ENCODE measurements at regions not wholly inside any gene's neighbourhood (a gene's known extent, or its start where the extent isn't known, plus 50 kb on each side); places are given as distances from the start of the nearest gene placed in this dataset.

DNA sequence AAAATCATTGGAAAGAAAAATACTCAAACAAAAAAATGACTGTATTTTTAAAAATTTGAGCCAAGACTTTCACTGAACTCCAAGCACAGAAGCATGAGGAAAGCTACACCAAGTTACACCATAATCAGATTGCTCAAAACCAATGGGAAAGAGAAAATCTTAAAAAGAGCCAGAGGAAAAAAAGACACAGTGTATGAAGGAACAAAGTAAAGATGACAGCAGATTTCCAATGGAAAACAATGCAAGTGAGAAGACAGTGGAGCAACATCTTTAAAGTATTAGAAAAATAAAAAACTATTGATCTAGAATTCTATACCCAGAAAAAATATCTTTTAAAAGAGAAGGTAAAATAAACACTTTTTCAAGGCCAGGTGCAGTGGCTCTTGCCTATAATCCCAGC is 147.8 kb upstream of the ZBTB40 start:
- Histone ChIP-seq H3K4me3 (no peak overlapping the region), H3K4me2 (no peak overlapping the region), H3K79me2 (ENCODE audit: low read depth) (no peaks in the 10 kb centered on the region), H4K20me1 (ENCODE audit: insufficient read depth) (no peaks in the 10 kb centered on the region), H3K9me3 (ENCODE audit: insufficient read depth, low read depth) (peaks cover 4% of the 10 kb centered on the region; the same call in 1 of the 2 replicates), H3K27ac (no peak overlapping the region), H3F3A (ENCODE audit: insufficient read depth, low read depth) (no peaks in the 10 kb centered on the region; the same call in 1 of the 2 replicates), H3K36me3 (ENCODE audit: low read depth) (no peaks in the 10 kb centered on the region), H3K9me2 (ENCODE audit: insufficient read depth) (no peaks in the 10 kb centered on the region), H2AFZ (no peak overlapping the region), H3K4me1 (replicated peaks; ENCODE audit: insufficient read depth) (no peaks in the 10 kb centered on the region), H3K27me3 (ENCODE audit: insufficient read depth, low read depth) (no peaks in the 10 kb centered on the region)
- DNase-seq, result no peak
- no TSS peak for BruUV-seq (replicated peaks)
- TF ChIP-seq EZH2 (IDR thresholded peaks at IDR 0.05; ENCODE audit: low read depth), result no peak
- TF ChIP-seq, protein P1, sequence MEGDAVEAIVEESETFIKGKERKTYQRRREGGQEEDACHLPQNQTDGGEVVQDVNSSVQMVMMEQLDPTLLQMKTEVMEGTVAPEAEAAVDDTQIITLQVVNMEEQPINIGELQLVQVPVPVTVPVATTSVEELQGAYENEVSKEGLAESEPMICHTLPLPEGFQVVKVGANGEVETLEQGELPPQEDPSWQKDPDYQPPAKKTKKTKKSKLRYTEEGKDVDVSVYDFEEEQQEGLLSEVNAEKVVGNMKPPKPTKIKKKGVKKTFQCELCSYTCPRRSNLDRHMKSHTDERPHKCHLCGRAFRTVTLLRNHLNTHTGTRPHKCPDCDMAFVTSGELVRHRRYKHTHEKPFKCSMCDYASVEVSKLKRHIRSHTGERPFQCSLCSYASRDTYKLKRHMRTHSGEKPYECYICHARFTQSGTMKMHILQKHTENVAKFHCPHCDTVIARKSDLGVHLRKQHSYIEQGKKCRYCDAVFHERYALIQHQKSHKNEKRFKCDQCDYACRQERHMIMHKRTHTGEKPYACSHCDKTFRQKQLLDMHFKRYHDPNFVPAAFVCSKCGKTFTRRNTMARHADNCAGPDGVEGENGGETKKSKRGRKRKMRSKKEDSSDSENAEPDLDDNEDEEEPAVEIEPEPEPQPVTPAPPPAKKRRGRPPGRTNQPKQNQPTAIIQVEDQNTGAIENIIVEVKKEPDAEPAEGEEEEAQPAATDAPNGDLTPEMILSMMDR (conservative IDR thresholded peaks at IDR 0.05), result no peak
- ChIA-PET CTCF (no interaction called here), POLR2A (ENCODE audit: unreplicated experiment) (no interaction called here)
- intact Hi-C loops (cut with micrococcal nuclease; ENCODE audit: unreplicated experiment), result no loop called here

DNA sequence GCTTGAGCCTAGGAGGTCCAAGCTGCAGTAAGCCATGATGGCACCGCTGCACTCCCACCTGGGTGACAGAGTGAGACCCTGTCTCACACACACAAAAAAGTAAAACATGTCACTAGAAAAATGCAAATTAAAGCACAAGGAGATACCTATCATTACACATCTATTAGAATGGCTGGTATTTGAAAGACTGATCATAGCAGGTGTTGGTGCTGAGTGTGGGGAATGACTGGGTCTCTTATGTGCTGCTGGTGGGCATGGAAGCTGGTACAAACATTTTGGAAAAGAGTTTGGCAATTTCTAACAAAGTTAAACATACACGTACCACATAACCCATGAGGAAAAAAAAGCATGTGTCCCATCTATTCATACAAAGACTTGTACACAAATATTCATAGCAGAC is 142.1 kb upstream of the ZBTB40 start:
- H3F3A ChIP-seq (ENCODE audit: insufficient read depth, low read depth), result no peaks in the 10 kb centered on the region
- no peaks in the 10 kb centered on the region for H3K36me3 ChIP-seq (ENCODE audit: low read depth)
- H3K27me3 ChIP-seq (ENCODE audit: insufficient read depth, low read depth), result no peaks in the 10 kb centered on the region
- no peak for TF ChIP-seq EZH2 (IDR thresholded peaks at IDR 0.05; ENCODE audit: low read depth)
- TF ChIP-seq, protein P1 (conservative IDR thresholded peaks at IDR 0.05), result no peak
- H3K27ac ChIP-seq, result no peak overlapping the region
- POLR2A ChIA-PET (ENCODE audit: unreplicated experiment), result no interaction called here
- H3K79me2 ChIP-seq (ENCODE audit: low read depth), result no peaks in the 10 kb centered on the region
- no peak overlapping the region for H2AFZ ChIP-seq
- no peaks in the 10 kb centered on the region for H3K9me2 ChIP-seq (ENCODE audit: insufficient read depth)
- intact Hi-C loops (cut with micrococcal nuclease; ENCODE audit: unreplicated experiment), result no loop called here
- no peaks in the 10 kb centered on the region for H4K20me1 ChIP-seq (ENCODE audit: insufficient read depth)
- CTCF ChIA-PET, result no interaction called here
- no peak for DNase-seq
- no peak overlapping the region for H3K4me3 ChIP-seq
- H3K4me2 ChIP-seq, result no peak overlapping the region
- H3K4me1 ChIP-seq (replicated peaks; ENCODE audit: insufficient read depth), result no peaks in the 10 kb centered on the region
- no peaks in the 10 kb centered on the region for H3K9me3 ChIP-seq (ENCODE audit: insufficient read depth, low read depth)
- no TSS peak for BruUV-seq (replicated peaks)

DNA sequence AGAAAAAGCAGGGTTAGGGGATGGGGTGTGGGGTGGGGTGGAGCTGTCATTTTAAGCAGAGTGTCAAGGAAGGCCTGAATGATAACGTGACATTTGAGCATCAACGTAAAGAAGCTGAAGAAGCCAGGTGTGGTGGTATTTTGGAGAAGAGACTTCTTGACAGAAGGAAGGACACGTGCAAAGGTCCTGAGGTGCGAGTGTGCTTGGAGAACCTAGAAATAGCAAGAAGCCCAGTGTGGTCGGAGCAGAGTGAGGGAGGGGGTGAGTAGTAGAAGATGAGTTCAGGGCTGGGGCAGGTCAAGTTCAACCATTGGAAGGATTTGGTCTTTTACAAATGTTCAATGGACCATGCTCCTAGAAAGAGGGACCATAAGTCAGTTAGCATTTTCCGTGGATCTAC is 140.2 kb upstream of the ZBTB40 start:
- BruUV-seq (replicated peaks), result no TSS peak
- Histone ChIP-seq H3F3A (ENCODE audit: insufficient read depth, low read depth) (no peaks in the 10 kb centered on the region), H4K20me1 (ENCODE audit: insufficient read depth) (no peaks in the 10 kb centered on the region), H3K9me3 (ENCODE audit: insufficient read depth, low read depth) (no peaks in the 10 kb centered on the region), H3K9me2 (ENCODE audit: insufficient read depth) (no peaks in the 10 kb centered on the region), H3K4me1 (replicated peaks; ENCODE audit: insufficient read depth) (no peaks in the 10 kb centered on the region), H3K27ac (no peak overlapping the region), H3K4me3 (no peak overlapping the region), H2AFZ (no peak overlapping the region), H3K4me2 (no peak overlapping the region), H3K79me2 (ENCODE audit: low read depth) (no peaks in the 10 kb centered on the region), H3K27me3 (ENCODE audit: insufficient read depth, low read depth) (no peaks in the 10 kb centered on the region), H3K36me3 (ENCODE audit: low read depth) (no peaks in the 10 kb centered on the region)
- ChIA-PET CTCF (no interaction called here), POLR2A (ENCODE audit: unreplicated experiment) (no interaction called here)
- no peak for TF ChIP-seq EZH2 (IDR thresholded peaks at IDR 0.05; ENCODE audit: low read depth)
- TF ChIP-seq, protein P1 (conservative IDR thresholded peaks at IDR 0.05), result no peak
- intact Hi-C loops (cut with micrococcal nuclease; ENCODE audit: unreplicated experiment), result no loop called here
- DNase-seq, result no peak

Measured in PC-9 (cell line).